ENCODE measurements at regions not wholly inside any gene's neighbourhood (a gene's known extent, or its start where the extent isn't known, plus 50 kb on each side); places are given as distances from the start of the nearest gene placed in this dataset.

DNA sequence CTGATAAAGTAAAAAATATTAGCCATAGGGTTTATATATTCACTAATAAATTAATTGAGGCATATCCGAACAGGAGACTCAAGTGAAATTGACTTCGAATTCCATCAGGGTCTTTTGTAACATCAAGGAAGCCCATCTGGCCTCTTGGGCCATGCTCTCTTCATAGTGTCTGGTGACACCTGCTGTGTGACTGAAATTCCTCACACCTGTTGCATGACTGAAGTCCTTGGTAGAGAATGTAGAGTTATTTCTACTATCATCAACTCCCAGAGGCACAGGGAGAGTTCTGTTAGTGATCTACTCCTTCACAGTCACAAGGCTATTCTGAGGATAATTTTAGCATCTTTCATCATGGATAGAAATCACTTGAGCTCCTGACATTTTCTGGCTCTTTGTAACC is 138.3 kb upstream of the LSM8 start:
- H3K36me3 Mint-ChIP-seq = no peaks in the 10 kb centered on the region
- no peaks in the 10 kb centered on the region for H3K9me3 Mint-ChIP-seq
- DNase-seq (ENCODE audit: low spot score in 2 of 2) = no peak
- ATAC-seq = no peak
- H3K27ac Mint-ChIP-seq = no peak overlapping the region

DNA sequence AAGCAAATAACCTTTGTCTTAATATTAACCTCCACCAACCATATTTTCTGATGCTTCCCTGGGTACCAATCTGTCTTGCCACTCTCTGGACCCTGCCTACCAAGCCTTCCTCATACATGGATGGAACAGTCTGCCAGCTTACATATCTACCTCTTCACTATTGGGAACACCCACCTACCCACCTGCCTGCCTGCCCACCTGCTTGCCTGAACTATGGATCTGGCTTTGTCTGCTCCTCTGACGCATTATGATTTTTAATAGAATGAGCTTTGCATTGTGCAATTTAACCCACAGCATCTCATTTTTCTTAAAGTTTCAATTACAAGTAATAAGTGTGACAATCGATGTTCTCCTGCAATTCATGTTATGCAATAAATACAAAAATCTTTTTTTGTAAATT is 137.9 kb upstream of the LSM8 start:
- ATAC-seq (no peak), DNase-seq (ENCODE audit: low spot score in 2 of 2) (no peak)
- no peaks in the 10 kb centered on the region for H3K36me3 Mint-ChIP-seq

DNA sequence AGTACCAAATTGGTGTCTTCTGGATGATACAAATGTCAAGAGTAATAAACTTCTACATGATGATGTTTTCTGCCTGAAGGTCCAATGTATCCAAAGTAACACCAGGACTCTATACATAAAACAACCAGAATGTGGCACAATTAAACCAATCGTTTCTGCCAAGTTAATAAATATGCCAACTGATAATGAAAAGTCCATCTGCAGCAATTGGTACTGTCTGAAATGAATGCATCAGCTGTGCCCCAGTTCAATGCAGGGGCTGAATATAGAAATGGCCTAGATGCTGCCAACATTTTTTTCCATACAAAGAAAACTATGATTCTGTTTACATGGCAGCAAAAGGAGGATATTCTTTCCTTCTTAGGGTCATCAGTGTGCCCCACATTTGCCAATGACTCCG is 137.2 kb upstream of the LSM8 start:
- ATAC-seq = no peak
- Mint-ChIP-seq H3K27ac (no peak overlapping the region), H3K36me3 (no peaks in the 10 kb centered on the region), H3K9me3 (no peaks in the 10 kb centered on the region)
- no peak for DNase-seq (ENCODE audit: low spot score in 2 of 2)

More for the DNA sequence above, 137.9 kb upstream of the LSM8 start:
- Mint-ChIP-seq H3K27ac (no peak overlapping the region), H3K9me3 (no peaks in the 10 kb centered on the region)

- DNase-seq (ENCODE audit: low spot score in 2 of 2) = no peak
- no peak for ATAC-seq
- H3K27ac Mint-ChIP-seq = no peak overlapping the region
- no peaks in the 10 kb centered on the region for H3K36me3 Mint-ChIP-seq
- no peaks in the 10 kb centered on the region for H3K9me3 Mint-ChIP-seq
These were observed 131.6 kb upstream of the LSM8 start for GRCh38 chr7:118052336-118052735.

GRCh38 chr7:118053353-118053752 is 130.6 kb upstream of the LSM8 start:
- ATAC-seq (no peak), DNase-seq (ENCODE audit: low spot score in 2 of 2) (no peak)
- Mint-ChIP-seq H3K27ac (no peak overlapping the region), H3K9me3 (no peaks in the 10 kb centered on the region), H3K36me3 (no peaks in the 10 kb centered on the region)

- Mint-ChIP-seq H3K27ac (no peak overlapping the region), H3K36me3 (no peaks in the 10 kb centered on the region), H3K9me3 (no peaks in the 10 kb centered on the region)
- DNase-seq (ENCODE audit: low spot score in 2 of 2) (no peak), ATAC-seq (no peak)
These were observed 129.4 kb upstream of the LSM8 start for GRCh38 chr7:118054529-118054928.

GRCh38 chr7:118055647-118056046 is 128.3 kb upstream of the LSM8 start:
- DNase-seq (ENCODE audit: low spot score in 2 of 2) (no peak), ATAC-seq (no peak)
- H3K9me3 Mint-ChIP-seq = no peaks in the 10 kb centered on the region
- H3K27ac Mint-ChIP-seq = no peak overlapping the region
- no peaks in the 10 kb centered on the region for H3K36me3 Mint-ChIP-seq

DNA sequence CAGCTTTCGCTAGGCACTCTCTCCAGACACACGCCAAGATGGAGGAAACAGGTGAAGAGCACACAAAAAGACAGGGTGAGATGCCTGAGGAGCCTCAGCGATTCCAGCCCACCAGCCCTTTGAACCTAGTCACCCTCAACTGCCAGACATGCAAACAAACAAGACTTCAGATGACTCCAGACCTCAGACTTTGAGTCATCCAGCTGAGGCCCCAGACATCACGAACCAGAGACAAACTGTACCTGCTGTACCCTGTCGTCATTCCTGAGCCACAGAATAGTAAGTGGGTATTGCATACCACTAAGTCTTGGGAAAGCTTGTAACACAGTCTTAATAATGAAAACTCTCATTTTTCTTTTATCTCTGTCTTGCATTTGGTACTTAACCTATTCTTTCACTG is 126.6 kb upstream of the LSM8 start:
- no peak for DNase-seq (ENCODE audit: low spot score in 2 of 2)
- no peak overlapping the region for H3K27ac Mint-ChIP-seq
- H3K9me3 Mint-ChIP-seq = no peaks in the 10 kb centered on the region

DNA sequence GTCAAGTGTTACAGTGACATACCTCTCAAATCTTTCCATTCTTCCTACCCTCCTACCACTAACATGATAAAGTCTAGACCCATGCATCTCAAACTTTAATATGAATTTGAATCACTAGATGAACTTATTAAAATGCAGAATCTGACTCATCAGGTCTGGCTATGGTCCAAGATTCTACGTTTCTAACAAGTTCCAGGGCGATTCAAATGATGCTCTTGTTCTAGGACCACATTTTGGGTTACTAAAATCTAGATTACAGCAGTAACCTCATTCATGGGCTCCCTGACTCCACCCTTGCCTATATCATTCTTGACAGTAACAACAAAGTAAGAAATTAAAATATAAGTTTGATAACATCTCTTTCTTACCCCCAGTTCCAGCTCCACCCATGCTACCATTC is 124.8 kb upstream of the LSM8 start:
- DNase-seq (ENCODE audit: low spot score in 2 of 2) = no peak
- H3K9me3 Mint-ChIP-seq = no peaks in the 10 kb centered on the region
- ATAC-seq = peak; percentile 13 to 78

More for the DNA sequence above, 126.6 kb upstream of the LSM8 start:
- no peaks in the 10 kb centered on the region for H3K36me3 Mint-ChIP-seq
- peak in 1 of 2 donors; percentile 68 for ATAC-seq

GRCh38 chr7:118060692-118061091 is 123.3 kb upstream of the LSM8 start:
- ATAC-seq = no peak
- H3K36me3 Mint-ChIP-seq = no peaks in the 10 kb centered on the region
- H3K27ac Mint-ChIP-seq = no peak overlapping the region
- no peak for DNase-seq (ENCODE audit: low spot score in 2 of 2)
- H3K9me3 Mint-ChIP-seq = no peaks in the 10 kb centered on the region

More for the DNA sequence above, 124.8 kb upstream of the LSM8 start:
- Mint-ChIP-seq H3K27ac (no peak overlapping the region), H3K36me3 (no peaks in the 10 kb centered on the region)

DNA sequence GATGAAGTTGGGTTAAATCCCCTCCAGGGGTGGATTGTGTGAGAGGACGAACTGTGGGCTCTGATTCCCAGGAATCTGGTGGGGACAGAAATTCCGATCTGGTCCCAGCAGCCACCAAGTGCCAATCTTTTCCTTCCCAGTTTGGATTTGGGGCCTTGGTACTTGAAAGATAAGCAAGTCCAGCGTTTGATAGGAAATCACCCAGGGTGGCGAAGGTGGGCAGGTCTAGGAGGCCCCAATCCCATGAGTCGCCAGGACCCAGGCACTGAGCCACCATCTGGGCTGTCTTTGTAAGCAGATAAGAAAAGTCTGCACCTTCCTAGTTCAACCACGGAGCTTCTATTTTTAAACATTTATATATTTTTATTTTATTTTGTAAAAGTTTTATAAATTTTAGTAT is 122.6 kb upstream of the LSM8 start:
- Mint-ChIP-seq H3K9me3 (no peaks in the 10 kb centered on the region), H3K36me3 (no peaks in the 10 kb centered on the region), H3K27ac (no peak overlapping the region)
- DNase-seq (ENCODE audit: low spot score in 2 of 2) (no peak), ATAC-seq (no peak)

- Mint-ChIP-seq H3K9me3 (peaks cover 0 to 3% of the 10 kb centered on the region in 2 donors), H3K36me3 (peaks cover 5 to 6% of the 10 kb centered on the region in 2 donors), H3K27ac (no peak overlapping the region)
- ATAC-seq = no peak
- no peak for DNase-seq (ENCODE audit: low spot score in 2 of 2)
These were observed 110.9 kb upstream of the LSM8 start for GRCh38 chr7:118072893-118073674.

GRCh38 chr7:118075936-118076335 is 108.0 kb upstream of the LSM8 start:
- DNase-seq (ENCODE audit: low spot score in 2 of 2) (no peak), ATAC-seq (no peak)
- Mint-ChIP-seq H3K27ac (no peak overlapping the region), H3K9me3 (peaks cover 0 to 3% of the 10 kb centered on the region in 2 donors), H3K36me3 (peaks cover 5 to 6% of the 10 kb centered on the region in 2 donors)

- H3K9me3 Mint-ChIP-seq = peaks cover 0 to 8% of the 10 kb centered on the region in 2 donors
- H3K27ac Mint-ChIP-seq = no peak overlapping the region
- no peak for DNase-seq (ENCODE audit: low spot score in 2 of 2)
- peaks cover 5 to 6% of the 10 kb centered on the region in 2 donors for H3K36me3 Mint-ChIP-seq
- ATAC-seq = no peak
These were observed 107.4 kb upstream of the LSM8 start for GRCh38 chr7:118076564-118076963.

GRCh38 chr7:118078015-118078414 is 105.9 kb upstream of the LSM8 start:
- ATAC-seq (no peak), DNase-seq (ENCODE audit: low spot score in 2 of 2) (no peak)
- Mint-ChIP-seq H3K27ac (no peak overlapping the region), H3K36me3 (peaks cover 5 to 6% of the 10 kb centered on the region in 2 donors), H3K9me3 (peaks cover 0 to 8% of the 10 kb centered on the region in 2 donors)

DNA sequence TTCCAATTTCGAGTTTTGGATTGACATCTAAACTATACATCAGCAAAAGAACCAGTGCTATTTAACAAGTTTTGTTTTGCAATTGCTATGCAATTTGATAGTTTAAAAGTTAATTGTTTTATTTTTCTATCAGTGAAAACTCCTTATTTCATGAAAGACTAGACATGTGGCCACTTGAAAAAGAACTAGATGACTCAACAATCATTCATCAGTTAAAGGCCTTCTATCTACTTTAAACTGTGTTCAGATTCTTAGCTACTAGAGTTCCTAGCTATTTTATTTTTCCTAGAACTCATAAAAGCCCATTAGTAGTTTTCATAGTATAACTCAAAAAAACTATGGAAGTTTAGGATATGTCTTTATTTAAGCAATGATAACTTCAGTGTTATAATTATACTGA is 104.6 kb upstream of the LSM8 start:
- ATAC-seq (no peak), DNase-seq (ENCODE audit: low spot score in 2 of 2) (no peak)
- peaks cover 0 to 8% of the 10 kb centered on the region in 2 donors for H3K9me3 Mint-ChIP-seq
- H3K27ac Mint-ChIP-seq = no peak overlapping the region
- H3K36me3 Mint-ChIP-seq = peaks cover 5 to 6% of the 10 kb centered on the region in 2 donors

DNA sequence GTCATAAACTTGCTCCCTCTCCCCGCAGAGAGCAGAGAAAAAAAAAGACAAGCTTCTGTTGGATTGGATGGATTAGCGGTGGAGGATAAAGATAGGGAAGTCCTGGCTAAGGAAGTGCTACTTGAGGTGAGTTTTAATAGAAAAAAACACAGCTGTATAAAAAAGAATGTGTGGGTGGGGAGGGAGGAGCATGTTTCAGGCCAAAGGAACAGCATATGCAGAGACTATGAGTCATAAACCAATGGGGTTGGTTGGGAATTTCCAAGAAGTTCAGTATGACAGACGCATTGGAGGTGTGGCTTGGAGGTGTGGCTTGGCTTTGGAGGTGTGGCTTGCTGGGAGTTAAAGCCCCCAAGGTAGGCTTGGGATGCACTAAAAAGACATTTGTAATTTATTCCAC is 103.0 kb upstream of the LSM8 start:
- DNase-seq (ENCODE audit: low spot score in 2 of 2) = peak in 1 of 2 donors; percentile 31
- Mint-ChIP-seq H3K27ac (peak overlapping the region in 1 of 2 donors; percentile 15), H3K9me3 (peaks cover 0 to 9% of the 10 kb centered on the region in 2 donors), H3K36me3 (peaks cover 2% of the 10 kb centered on the region in 2 donors)
- peak; percentile 94 to 98 for ATAC-seq

- Mint-ChIP-seq H3K36me3 (no peaks in the 10 kb centered on the region), H3K9me3 (peaks cover 0 to 17% of the 10 kb centered on the region in 2 donors), H3K27ac (no peak overlapping the region)
- DNase-seq (ENCODE audit: low spot score in 2 of 2) (no peak), ATAC-seq (no peak)
These were observed 101.5 kb upstream of the LSM8 start for GRCh38 chr7:118082506-118082905.
